SK-N-SH (cell line): ENCODE measurements at regions not wholly inside any gene's neighbourhood (a gene's known extent, or its start where the extent isn't known, plus 50 kb on each side); places are given as distances from the start of the nearest gene placed in this dataset.

Experiments used
- EZH2phosphoT487 ChIP-seq: fragments of 200-600 bp; sonication (generic); IDR thresholded peaks from 2 replicates; pipeline ENCODE4 v1.6.1; 2017; ENCODE audit warnings: low read depth, mixed run types, mild to moderate bottlenecking, antibody characterized with exemption, moderate library complexity, borderline replicate concordance
- MXI1 ChIP-seq: IDR thresholded peaks from 2 replicates; pipeline ENCODE4 v1.6.1; 2012; ENCODE audit warnings: mild to moderate bottlenecking, low read depth, low read length, improper control_type of control experiment
- RXRA ChIP-seq: IDR thresholded peaks from 2 replicates; pipeline ENCODE4 v1.4.0; 2012; ENCODE audit warnings: low read depth, mild to moderate bottlenecking, borderline replicate concordance
- TF ChIP-seq, protein P1 (sequence below): fragments of 200-600 bp; sonication (generic); IDR thresholded peaks from 2 replicates; pipeline ENCODE4 v1.6.1; 2017; ENCODE audit warnings: antibody characterized with exemption, mild to moderate bottlenecking, moderate library complexity
- TF ChIP-seq, protein P2 (sequence below): IDR thresholded peaks from 2 replicates; pipeline ENCODE4 v1.4.0; 2012; ENCODE audit warnings: low read depth

DNA sequence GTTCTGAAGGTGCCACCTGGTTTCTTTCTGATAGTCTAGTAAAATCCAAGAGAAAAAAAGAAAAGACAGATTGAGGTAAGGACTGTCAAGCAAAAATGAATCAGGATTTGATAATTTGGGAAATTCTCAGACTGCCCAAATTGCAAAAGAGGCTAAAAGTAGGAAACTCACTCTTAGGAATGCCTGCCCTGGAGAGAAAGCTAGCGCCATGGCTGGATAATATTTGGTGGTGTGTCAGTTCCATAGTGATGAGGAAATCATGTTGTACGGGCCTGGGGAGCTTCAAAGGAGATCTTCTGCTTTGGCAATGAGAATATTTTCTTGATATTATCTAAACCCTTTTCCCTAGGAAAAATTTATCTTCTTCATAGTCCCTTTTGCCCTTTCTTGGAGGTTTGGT is 1008.1 kb upstream of the SLC10A2 start:
- TF ChIP-seq, protein P1, sequence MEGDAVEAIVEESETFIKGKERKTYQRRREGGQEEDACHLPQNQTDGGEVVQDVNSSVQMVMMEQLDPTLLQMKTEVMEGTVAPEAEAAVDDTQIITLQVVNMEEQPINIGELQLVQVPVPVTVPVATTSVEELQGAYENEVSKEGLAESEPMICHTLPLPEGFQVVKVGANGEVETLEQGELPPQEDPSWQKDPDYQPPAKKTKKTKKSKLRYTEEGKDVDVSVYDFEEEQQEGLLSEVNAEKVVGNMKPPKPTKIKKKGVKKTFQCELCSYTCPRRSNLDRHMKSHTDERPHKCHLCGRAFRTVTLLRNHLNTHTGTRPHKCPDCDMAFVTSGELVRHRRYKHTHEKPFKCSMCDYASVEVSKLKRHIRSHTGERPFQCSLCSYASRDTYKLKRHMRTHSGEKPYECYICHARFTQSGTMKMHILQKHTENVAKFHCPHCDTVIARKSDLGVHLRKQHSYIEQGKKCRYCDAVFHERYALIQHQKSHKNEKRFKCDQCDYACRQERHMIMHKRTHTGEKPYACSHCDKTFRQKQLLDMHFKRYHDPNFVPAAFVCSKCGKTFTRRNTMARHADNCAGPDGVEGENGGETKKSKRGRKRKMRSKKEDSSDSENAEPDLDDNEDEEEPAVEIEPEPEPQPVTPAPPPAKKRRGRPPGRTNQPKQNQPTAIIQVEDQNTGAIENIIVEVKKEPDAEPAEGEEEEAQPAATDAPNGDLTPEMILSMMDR = no peak
- no peak for TF ChIP-seq RXRA
- TF ChIP-seq, protein P2, sequence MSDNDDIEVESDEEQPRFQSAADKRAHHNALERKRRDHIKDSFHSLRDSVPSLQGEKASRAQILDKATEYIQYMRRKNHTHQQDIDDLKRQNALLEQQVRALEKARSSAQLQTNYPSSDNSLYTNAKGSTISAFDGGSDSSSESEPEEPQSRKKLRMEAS = no peak
- no peak for TF ChIP-seq MXI1
- TF ChIP-seq EZH2phosphoT487 = no peak
